SK-N-SH treated with all-trans-retinoic acid at 6 μM for 48 hours (cell line): ENCODE measurements at regions not wholly inside any gene's neighbourhood (a gene's known extent, or its start where the extent isn't known, plus 50 kb on each side); places are given as distances from the start of the nearest gene placed in this dataset.

Source experiments
- ARNTL ChIP-seq: fragments of 450-650 bp; formaldehyde crosslinking; IDR thresholded peaks from 2 replicates; pipeline ENCODE4 v1.5.0; 2020; ENCODE audit warnings: low read depth, mild to moderate bottlenecking, moderate library complexity, borderline replicate concordance
- CSDC2 ChIP-seq: fragments of 250-450 bp; sonication (Bioruptor Pico); IDR thresholded peaks from 2 replicates; pipeline ENCODE4 v1.5.0; 2020; ENCODE audit warnings: mild to moderate bottlenecking, moderate library complexity
- GLIS3 ChIP-seq: fragments of 250-450 bp; sonication (Bioruptor Pico); IDR thresholded peaks from 2 replicates; pipeline ENCODE4 v1.5.0; 2020; ENCODE audit warnings: mild to moderate bottlenecking, moderate library complexity
- ISL1 ChIP-seq: fragments of 250-450 bp; sonication (Bioruptor Pico); IDR thresholded peaks from 2 replicates; pipeline ENCODE4 v2.1.2; 2022; ENCODE audit warnings: mild to moderate bottlenecking, moderate library complexity
- PATZ1 ChIP-seq: fragments of 250-450 bp; sonication (Bioruptor Pico); IDR thresholded peaks from 2 replicates; pipeline ENCODE4 v1.8.0; 2020; ENCODE audit warnings: mild to moderate bottlenecking, moderate library complexity, borderline replicate concordance
- POU6F1 ChIP-seq: fragments of 250-450 bp; sonication (Bioruptor Pico); IDR thresholded peaks from 2 replicates; pipeline ENCODE4 v1.8.0; 2021; ENCODE audit warnings: low read depth, mild to moderate bottlenecking, moderate library complexity, borderline replicate concordance
- RARB ChIP-seq: fragments of 250-450 bp; sonication (Bioruptor Pico); IDR thresholded peaks from 2 replicates; pipeline ENCODE4 v1.8.0; 2021; ENCODE audit warnings: mild to moderate bottlenecking, moderate library complexity
- TOX ChIP-seq: fragments of 250-450 bp; sonication (Bioruptor Pico); IDR thresholded peaks from 2 replicates; pipeline ENCODE4 v1.8.0; 2021; ENCODE audit warnings: mild to moderate bottlenecking, moderate library complexity, borderline replicate concordance
- ZC3H10 ChIP-seq: fragments of 250-450 bp; sonication (Bioruptor Pico); IDR thresholded peaks from 2 replicates; pipeline ENCODE4 v1.5.1; 2021; ENCODE audit warnings: mild to moderate bottlenecking, moderate library complexity
- ZFP3 ChIP-seq: fragments of 250-450 bp; sonication (Bioruptor Pico); IDR thresholded peaks from 2 replicates; pipeline ENCODE4 v1.5.0; 2020; ENCODE audit warnings: mild to moderate bottlenecking, moderate library complexity
- ZFP30 ChIP-seq: fragments of 450-650 bp; formaldehyde crosslinking; IDR thresholded peaks from 2 replicates; pipeline ENCODE4 v1.5.0; 2022; ENCODE audit warnings: mild to moderate bottlenecking, moderate library complexity
- ZNF565 ChIP-seq: fragments of 450-650 bp; formaldehyde crosslinking; conservative IDR thresholded peaks from 2 replicates; pipeline ENCODE4 v1.5.0; 2020; ENCODE audit warnings: low read depth, mild to moderate bottlenecking, moderate library complexity
- ZNF8 ChIP-seq: fragments of 450-650 bp; formaldehyde crosslinking; IDR thresholded peaks from 2 replicates; pipeline ENCODE4 v1.5.0; 2020; ENCODE audit warnings: mild to moderate bottlenecking, moderate library complexity

DNA sequence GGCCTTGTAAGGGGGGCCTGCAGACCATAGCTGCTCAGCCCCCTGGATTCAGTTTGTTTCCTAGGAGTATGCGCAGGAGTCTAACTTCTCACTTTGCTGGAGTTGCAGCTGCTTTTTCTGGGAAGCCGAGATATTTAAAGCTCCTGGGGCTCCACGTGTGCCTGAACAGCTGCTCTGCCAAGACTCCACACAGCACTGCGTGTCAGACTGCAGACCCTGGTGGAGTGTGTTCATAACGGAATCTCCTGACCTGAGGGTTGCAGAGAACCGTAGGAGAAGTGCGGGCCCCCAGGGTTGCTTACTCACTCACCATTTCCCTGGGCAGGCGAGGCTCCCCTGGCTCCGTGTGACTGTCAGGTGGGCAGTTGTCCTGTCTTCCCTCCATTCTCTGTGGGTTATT lies 474.3 kb upstream of the TMPRSS15 start:
- TF ChIP-seq CSDC2 (CRISPR knock-in tag) (no peak), PATZ1 (CRISPR knock-in tag) (no peak), ZFP3 (CRISPR knock-in tag) (no peak), RARB (CRISPR knock-in tag) (no peak), TOX (CRISPR knock-in tag) (no peak), GLIS3 (no peak), ZNF565 (CRISPR knock-in tag) (no peak), POU6F1 (CRISPR knock-in tag) (no peak), ZFP30 (CRISPR knock-in tag) (no peak), ZC3H10 (CRISPR knock-in tag) (no peak), ARNTL (CRISPR knock-in tag) (no peak), ISL1 (CRISPR knock-in tag) (no peak), ZNF8 (no peak)
